HG03159 (cell line): ENCODE measurements at regions not wholly inside any gene's neighbourhood (a gene's known extent, or its start where the extent isn't known, plus 50 kb on each side); places are given as distances from the start of the nearest gene placed in this dataset.
"Not testable (repeated sequence)": the region's sequence is repeated elsewhere in the genome, so short reads cannot be mapped to it uniquely, and the experiment has no call there.

Experiments used
- ATAC-seq: cut with Tn5 transposase; IDR thresholded peaks from one replicate; pipeline ENCODE4 v1.9.1; 2021; ENCODE audit warnings: mild to moderate bottlenecking, moderate library complexity; ENCODE audit not compliant: unreplicated experiment

DNA sequence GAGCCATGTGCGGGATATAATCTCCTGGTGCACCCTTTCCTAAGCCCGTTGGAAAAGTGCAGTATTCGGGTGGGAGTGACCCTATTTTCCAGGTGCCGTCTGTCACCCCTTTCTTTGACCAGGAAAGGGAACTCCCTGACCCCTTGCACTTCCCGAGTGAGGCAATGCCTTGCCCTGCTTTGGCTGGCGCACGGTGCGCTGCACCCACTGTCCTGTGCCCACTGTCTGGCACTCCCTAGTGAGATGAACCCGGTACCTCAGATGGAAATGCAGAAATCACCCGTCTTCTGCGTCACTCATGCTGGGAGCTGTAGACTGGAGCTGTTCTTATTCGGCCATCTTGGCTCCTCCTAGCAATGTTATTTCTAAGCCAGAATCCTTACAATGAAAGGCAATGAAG is 121.1 kb downstream of the TAF11L14 start:
- ATAC-seq = not testable (repeated sequence)

GRCh38 chr5:17761326-17761725 is 127.1 kb downstream of the TAF11L14 start:
- no peak for ATAC-seq

- no peak for ATAC-seq
Measured at GRCh38 chr5:17763301-17763700, 129.0 kb downstream of the TAF11L14 start.

DNA sequence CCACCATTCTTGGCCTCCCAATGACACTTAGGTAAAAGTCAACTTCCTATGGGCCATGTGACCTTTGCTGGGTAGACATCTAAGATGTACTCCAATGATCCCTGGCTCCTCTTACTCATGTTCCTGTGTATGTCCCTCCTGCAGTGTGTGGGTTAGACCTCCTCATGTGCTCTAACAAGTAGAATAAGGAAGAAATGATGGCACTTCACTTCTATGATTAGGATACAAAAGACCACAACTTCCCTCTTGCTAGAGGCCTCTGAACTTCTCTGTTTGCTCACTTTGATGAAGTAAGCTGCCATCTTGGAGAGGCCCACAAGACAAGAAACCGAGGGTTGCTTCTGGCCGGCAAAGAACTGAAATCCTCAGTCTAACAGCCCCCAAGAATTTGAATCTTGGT is 131.8 kb downstream of the TAF11L14 start:
- no peak for ATAC-seq

- ATAC-seq = no peak
Measured at GRCh38 chr5:17769277-17769676, 135.0 kb downstream of the TAF11L14 start.

- no peak for ATAC-seq
Measured at GRCh38 chr5:17772232-17772631, 138.0 kb downstream of the TAF11L14 start.

DNA sequence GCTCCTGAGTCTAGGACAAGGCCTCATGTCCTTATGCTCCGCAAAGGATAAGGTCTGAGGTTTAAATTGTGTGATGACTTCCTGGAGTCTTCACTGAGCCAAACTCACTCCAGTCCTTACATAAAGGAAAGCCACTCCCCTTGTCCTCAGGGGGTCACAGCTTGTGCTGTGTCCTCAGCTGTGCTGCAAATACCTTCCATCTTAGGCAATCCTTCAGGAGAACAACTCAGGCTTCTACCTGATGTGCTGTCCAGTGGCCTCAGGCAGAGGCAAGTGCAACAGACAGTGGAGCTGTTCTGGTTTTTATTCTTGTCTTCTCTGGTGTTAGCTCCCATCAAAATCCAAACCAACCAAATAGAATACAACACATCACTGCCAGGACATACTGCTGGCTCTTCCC is 151.5 kb downstream of the TAF11L14 start:
- ATAC-seq = no peak

GRCh38 chr5:17788351-17788750 is 154.1 kb downstream of the TAF11L14 start:
- no peak for ATAC-seq

DNA sequence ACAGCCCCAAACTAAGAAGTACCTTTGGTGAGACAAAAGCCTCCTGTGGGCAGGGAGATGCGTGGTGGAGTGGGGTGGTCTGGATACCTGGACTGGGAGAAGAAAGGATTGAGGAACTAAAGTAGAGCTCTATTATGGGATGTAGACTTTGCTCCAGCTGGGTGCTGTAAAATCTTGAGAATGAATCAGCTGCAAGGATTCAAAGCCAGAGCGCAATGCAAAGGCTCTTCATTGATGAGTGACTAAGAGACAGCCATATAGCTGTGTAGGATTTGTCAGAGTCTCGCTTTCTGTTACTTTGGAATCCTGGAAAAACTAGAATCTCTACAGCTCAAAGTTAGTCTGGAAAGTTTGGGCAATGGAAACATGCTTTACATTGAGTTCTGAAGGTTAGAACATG is 159.9 kb downstream of the TAF11L14 start:
- no peak for ATAC-seq

GRCh38 chr5:17794815-17795214 is 160.6 kb downstream of the TAF11L14 start:
- ATAC-seq = no peak

DNA sequence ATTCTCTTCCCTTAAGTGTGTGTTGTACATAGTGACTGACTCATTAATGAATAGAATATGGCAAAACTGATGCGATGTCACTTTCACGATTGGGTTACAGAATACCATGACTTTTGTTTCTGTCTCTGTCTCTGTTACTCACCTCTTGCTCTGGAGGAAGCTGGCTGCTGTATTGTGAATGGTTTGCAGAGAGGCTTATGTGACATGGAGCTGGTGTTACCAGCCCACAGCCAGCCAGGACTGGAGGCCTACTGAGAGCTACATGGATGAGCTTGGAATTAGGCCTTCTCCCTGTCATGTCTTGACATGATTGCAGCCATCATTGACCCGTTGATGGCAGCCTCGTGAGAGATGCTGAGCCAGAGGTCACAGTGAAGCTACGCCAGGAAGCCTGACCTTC is 161.9 kb downstream of the TAF11L14 start:
- ATAC-seq = no peak

DNA sequence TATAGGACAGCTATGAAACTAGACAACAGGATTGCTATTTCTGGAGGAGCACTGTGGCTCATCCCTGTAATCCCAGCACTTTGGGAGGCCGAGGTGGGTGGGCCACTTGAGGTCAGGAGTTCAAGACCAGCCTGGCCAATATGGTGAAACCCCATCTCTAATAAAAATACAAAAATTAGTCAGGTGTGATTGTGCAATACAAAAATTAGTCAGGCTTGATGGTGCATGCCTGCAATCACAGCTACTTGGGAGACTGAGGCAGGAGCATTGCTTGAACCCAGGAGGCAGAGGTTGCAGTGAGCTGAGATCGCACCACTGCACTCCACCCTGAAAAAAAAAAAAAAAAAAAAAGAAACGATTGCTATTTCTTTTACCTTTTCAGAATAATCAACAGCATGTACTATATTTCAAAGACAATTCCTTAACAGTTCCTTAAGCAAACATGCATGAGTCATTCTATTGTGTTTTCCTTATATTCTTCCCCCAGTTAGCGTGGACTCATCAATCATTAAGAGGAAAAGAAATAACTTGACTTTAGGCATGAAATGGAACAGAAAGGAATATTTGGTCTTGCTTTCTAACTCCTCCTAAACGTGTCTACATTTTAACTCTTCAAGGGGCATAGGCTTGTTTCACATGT is 162.6 kb downstream of the TAF11L14 start:
- ATAC-seq = no peak

- ATAC-seq = no peak
Measured at GRCh38 chr5:17799521-17799920, 165.3 kb downstream of the TAF11L14 start.

DNA sequence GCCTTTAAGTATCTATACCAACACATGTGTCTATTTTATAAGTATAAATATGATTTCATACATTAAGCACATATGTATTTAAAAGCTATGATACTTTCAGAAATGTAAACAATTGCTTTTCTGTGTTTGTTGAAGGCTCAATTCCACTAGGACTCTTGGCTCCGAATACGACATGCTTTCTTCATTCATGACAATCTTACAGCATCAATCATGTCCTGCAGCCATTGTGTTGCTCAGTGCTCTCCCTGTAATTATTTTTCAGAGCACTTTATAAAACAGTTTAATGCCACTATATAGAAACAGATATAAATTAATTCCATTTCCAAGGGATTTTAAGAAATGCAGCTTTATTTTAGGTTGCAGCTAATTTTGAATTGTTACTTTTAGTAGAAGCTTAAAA is 167.3 kb downstream of the TAF11L14 start:
- no peak for ATAC-seq

DNA sequence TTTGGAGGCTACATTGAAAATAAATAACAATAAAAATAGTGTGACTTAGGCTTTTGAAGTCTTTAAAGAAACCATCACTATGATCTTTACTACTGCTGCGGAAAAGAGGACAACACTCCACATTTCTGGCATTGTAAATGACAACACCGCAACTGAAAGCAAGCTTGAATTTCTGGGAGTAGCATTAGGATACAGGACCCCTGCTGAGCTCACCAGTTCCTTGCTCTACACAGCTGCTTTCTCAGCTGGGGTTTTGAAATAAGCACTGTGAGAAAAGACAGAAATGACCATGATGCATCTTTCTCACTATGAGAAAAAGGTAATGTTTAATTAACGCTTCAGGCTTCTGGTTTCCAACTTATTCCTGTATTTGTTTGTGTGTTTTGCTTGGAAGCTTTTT is 168.0 kb downstream of the TAF11L14 start:
- ATAC-seq = no peak

DNA sequence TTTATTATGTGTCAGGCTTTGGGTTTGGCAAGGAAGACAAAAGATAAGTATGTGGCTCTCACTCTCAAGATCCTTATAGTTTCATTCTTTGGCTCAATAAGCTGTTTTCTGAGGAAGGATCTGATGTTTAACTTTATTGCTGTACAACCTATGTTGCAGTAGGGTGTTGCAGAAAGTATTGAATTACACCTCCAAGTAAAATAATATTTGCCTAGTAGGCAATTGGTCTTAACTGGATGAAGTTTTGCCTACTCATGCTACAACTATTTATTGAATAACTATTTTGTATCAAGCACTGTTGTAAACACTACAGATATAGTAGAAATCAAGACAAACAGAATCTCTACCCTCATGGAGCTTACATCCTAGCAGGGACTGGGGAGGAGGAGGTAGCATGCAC is 169.7 kb downstream of the TAF11L14 start:
- no peak for ATAC-seq

DNA sequence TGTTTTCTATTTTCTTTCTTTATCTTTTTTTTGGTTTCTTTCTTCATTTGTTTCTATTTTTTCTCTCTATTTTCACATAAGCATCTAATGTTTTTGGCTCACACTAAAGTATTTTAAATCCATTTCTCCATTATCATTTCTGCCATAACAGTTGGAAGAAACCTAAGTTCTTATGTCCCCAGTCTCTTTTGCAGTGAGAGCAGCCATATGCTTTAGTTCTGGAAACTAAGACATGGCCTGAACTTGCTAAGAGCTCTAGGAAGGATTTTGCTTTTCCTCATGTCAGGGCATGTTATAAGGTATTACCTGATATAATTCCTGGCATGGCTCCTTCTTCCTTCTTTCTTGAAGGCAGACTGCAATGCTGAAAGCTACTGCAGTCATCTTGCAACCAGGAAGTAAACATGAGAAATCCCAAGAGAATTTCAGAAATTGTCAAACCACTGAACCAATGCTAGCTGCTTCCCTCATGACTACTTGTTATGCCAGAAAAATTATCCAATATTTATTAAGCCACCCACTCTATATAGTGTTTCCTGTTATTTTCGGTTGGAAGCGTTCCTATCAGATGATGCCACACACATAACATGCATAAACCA is 171.1 kb downstream of the TAF11L14 start:
- no peak for ATAC-seq

DNA sequence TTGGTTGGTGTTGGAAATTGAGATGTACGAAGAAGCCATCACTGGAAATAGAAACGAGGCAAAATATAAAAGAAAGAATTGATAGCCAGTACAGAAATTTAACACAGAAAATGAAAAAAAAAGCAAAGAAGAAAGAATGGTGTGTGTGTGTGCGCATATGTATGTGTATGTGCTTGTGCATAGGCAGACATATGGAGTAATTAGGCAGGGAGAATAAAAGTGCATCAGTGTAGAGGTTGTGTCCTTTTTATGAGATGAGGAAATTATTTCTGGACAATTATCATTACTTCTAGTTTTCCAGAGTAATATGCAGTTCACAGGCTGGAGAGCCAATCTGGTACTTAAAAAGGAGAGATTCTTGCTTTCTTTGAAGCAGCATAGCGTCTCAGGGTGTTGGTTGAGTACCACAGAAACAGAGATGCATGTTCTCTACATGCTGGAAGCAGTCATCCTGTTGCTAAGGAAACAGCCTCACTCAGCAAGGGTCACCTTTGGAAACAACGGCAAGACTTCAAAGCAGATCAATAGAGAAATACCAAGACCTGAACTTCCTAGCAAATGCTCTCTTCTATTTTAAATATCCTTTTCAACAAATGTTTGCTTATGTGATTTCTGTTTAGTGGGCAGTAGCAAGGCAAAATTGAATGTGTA is 172.7 kb downstream of the TAF11L14 start:
- no peak for ATAC-seq

DNA sequence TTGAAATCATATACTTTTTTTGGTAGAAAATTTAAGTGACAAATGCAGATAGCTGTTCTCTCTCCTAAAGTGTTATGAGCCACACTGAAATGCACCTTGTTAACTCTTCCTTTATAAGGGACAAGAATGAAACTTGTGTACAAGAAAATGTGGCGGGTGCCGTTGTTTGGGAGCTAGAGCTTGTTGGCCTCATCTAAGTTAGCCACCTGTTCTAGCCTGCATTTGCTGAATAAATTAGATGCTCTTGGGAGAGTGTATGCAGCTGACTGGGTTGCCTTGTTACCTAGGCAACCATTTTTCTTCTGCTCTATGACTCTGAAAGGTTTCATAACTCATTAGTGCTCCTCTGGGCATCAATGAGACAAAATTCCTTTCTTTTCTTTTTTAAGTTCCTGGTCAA is 174.3 kb downstream of the TAF11L14 start:
- ATAC-seq = no peak

GRCh38 chr5:17810734-17811133 is 176.5 kb downstream of the TAF11L14 start:
- ATAC-seq = no peak

GRCh38 chr5:17813214-17813613 is 179.0 kb downstream of the TAF11L14 start:
- no peak for ATAC-seq

GRCh38 chr5:17816505-17816904 is 182.2 kb downstream of the TAF11L14 start:
- ATAC-seq = no peak

DNA sequence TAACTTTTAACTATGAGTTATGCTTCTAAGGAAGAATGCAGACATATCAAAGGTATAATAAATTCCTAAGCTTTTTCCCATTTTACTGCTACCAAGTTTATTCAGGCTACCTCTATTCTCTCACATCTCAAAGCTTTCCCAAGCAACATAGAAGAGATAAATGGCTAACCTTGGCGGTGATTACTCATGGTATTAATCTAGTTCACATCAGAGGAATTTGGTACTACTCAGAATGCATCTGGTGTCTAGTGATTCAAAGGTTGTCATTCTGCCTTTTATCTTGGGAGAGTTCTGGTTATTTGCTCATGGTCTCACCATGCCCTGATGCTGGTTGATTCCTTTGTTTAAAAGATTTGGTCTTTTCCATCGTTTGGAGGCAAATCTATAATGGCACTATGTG is 182.7 kb downstream of the TAF11L14 start:
- ATAC-seq = no peak
